ENCODE measurements at regions not wholly inside any gene's neighbourhood (a gene's known extent, or its start where the extent isn't known, plus 50 kb on each side); places are given as distances from the start of the nearest gene placed in this dataset.
"Not testable (repeated sequence)": the region's sequence is repeated elsewhere in the genome, so short reads cannot be mapped to it uniquely, and the experiment has no call there.

DNA sequence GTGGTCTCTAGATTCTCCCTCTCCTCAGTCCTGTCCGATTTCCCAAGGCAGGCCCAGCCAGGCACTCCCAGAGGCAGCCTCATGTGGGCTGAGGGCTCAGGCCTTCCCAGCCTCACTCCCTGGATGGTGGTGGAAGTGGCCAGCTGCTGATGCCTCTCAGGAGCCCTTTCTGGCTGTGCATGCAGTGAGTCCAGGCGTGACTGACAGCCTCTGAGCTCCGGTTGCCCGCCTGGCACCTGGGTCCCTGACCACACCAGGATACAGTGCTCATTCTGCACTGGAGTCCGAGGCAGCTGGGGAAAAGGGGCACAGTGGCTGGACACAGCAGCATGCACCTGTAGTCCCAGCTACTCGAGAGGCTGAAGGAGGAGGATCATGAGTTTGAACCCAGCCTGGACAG lies 132.6 kb downstream of the CUL2 start:
- no peak for DNase-seq

DNA sequence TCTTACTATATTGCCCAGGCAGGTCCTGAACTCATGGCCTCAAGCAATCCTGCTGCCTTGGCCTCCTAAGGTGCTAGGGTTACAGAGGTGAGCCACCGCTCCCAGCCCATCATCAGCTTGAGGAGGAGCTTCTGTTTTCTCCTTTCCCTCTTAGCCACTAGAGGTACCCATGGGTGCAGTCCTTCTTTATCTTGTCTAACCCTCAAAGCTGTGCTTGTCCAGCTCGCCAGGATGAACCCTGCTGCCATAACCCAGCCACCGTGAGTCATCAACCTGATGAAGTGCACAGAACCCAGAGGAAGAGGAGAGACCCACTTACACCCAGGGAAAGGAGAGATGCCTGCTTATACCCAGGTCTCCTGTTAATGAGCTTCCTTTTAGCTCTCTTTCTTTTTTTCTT lies 133.4 kb downstream of the CUL2 start:
- DNase-seq: no peak

DNA sequence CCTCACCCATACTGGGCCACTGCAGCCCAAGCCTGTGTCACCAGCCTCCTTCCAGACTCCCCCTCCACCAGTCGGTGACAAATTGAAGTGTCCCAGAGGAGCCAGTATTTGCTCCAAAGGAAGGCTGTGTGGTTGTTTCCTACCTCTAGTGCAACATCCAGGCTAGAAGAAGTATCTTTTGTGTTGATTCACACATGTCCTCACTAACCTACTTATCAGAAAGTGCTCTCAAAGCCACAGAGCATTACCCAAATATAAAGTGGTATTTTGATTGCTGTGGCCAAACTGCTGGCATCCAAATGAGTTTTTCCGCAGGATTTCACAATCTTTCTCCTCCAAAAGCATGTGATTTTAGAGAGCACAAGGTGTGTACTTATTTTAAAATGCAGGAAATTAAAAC lies 134.8 kb downstream of the CUL2 start:
- no peak for DNase-seq

DNA sequence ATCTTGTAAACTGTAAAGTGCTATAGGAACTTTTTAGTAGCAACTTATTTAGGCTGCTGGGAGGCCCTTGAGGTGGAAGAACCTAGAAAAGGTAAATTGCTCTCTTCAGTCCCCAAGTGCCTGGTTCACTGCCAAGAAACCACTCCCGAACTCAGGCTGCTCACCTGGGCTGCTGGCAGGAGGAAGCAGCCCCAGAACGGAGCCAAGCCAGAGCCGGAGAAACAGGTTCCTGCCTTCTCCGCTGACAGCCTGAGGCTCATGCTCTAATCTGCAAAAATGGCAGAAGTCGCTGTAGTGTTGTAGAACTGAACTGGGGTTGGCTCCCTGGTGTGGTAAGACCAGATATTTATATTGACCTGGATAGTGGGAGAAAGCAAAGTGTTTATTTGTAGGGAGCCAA lies 136.0 kb downstream of the CUL2 start:
- DNase-seq: peak; percentile 34

DNA sequence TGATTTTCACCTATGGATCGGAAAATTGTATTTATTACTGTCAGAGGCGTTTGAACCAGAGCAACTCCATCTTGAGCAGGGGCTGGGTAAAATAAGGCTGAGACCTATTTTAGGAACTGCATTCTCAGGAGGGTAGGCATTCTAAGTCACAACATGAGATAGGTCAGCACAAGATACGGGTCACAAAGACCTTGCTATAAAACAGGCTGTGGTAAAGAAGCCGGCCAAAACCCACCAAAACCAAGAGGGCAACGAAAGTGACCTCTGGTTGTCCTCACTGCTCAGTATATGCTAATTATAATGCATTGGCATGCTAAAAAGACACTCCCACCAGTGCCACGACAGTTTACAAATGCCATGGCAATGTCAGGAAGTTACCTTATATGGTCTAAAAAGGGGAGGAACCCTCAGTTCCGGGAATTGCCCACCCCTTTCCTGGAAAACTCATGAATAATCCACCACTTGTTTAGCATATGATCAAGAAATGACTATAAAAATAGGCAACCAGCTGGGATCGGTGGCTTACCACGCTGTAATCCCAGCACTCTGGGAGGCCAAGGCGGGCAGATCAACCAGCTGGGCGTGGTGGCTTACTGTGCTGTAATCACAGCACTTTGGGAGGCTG lies 136.3 kb upstream of the PARD3 start:
- not testable (repeated sequence) for DNase-seq

DNA sequence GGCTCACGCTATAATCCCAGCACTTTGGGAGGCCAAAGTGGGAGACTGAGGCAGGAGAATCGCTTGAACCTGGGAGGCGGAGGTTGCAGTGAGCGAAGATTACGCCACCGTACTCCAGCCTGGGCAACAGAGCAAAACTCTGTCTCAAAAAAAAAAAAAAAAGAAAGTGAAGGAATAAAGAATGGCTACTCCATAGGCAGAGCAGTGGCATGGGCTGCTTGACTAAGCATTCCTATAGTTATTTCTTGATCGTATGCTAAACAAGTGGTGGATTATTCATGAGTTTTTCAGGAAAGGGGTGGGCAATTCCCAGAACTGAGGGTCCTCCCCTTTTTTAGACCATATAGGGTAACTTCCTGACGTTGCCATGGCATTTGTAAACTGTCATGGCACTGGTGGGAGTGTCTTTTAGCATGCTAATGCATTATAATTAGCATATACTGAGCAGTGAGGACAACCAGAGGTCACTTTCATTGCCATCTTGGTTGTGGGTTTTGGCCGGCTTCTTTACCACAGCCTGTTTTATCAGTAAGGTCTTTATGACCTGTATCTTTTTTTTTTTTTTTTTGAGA lies 130.9 kb upstream of the PARD3 start:
- not testable (repeated sequence) for DNase-seq

DNA sequence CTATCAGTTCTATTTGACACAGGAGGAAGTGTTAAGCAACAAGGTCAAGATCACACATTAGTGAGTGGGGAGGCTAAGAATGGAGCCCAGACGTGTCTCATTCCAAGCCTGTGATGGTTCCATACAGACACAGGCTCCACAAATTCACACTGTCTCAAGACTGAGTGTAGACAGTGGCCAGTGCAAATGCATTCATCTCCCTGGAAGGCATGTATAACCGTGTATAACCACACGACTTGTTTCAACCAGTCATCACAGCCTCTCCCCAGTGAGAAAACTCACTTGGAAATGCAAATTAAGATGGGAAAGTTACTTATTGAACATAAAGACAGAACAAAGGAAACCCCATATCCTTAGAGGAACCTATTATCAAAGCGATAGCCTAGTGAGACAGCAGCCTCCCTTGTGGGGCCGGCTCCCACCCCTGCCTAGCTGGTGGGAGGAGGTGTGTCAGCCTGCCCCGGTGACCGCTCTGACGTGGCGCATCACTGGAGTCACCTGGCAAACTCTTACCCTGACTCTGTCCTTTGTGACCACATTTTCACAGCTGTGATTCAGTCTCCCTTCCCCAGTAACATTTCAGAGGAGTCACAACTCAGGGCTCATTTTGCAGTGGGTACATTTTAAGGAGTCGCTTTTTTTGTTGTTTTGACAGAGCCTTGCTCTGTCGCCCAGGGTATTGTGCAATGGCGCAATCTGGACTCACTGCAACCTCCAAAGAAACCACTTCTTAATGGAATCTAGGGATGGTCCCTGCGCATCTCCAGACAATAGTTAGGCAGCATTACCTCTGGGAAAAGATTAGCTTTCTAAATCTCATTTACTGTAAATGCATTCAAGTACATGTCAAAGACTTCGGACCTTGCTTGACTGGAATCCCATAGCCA lies 126.6 kb upstream of the PARD3 start:
- DNase-seq: no peak

DNA sequence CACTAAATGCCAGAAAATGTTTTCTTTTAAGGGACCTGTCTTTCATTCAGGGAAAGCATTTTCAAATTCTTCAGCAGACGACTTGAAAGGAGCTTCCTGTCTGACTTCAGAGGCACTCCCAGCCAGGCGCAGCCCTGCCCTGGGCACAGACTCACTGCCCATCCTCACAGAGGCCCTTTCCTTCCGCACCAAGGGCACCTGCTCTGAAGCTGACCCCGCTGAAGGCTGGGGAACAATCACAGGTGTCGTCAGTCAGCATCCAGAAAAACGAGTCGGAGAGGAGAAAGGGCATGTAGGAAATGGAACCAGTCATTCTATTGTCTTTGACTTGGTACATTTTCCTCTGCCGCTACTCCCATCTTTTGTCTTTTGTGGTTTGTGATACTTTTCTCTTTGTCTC lies 125.3 kb upstream of the PARD3 start:
- DNase-seq: no peak

DNA sequence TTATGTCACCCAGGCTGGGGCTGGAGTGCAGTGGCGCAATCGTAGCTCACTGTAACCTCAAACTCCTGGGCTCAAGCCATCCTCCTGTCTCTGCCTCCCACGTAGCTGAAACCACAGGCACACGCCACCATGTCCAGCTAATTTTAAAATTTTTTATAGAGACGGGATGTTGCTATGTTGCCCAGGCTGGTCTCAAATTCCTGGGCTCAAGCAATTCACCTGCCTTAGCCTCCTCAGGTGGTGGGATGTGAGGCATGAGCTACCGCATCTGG lies 123.2 kb upstream of the PARD3 start:
- DNase-seq: no peak

DNA sequence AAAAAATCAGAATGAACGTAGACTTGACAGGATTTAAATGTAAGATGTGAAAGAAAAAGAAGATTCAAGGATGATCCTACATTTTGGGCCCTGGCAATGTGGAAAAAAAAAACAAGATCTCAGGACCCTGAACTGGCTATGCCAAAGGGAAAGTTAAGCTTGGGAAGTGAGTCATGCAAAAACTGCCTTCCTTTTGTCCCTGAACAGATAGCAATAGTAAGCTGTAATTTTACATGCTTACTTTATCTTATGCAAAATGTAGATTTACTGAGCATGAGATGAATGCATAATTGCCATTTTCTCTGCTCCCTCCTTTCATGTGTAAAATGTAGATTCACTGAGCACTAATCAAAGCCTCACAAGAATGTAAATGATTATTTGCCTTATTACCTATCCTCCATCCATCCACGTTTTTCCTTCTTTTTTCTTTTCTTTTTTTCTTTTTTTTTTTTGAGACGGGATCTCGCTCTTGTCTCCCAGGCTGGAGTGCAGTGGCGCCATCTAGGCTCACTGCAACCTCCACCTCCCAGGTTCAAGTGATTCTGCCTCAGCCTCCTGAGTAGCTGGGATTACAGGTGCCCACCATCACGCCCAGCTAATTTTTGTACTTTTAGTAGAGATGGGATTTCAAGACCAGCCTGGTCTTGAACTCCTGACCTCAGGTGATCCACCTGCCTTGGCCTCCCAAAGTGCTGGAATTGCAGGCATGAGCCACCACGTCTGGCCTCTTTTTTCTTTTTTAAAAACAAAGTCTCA lies 122.7 kb upstream of the PARD3 start:
- DNase-seq: not testable (repeated sequence)

DNA sequence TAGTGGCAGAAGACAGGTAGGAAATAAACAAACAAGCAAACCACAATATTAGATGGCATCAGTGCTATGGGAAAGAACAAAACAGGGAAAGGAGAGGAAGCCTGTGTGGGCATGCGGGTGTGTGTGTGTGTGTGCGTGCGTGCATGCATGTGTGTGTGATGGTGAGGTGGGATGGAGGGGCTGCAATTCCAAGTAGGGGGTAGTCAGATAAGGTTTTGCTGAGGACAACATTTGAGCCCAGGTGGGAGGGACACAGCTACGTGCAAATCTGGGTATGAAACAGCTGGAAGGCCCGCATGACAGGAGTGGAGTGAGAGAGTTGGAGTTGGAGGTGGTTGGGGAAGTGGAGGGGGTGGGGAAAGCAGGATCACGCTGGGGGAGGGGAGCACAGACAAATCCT lies 121.0 kb upstream of the PARD3 start:
- no peak for DNase-seq

DNA sequence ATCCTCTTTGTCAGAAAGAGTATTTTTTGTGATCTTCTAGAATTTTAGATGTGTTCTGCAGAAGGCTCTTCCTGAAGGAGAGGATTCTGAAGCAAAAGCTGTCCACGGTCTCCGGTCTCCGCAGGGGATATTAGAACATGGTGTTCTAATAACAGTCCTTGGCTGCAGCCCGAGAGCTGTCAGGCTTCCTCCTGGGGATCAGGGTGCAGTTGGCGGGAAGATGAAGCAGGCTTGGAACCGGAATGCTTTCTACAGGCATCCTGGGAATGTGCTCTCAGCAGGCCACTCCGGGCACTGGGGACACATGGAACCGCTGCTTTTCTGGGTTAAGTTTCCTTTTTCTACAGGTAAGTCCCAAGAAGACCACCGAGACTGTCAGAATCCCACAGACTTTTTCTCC lies 118.6 kb upstream of the PARD3 start:
- no peak for DNase-seq

DNA sequence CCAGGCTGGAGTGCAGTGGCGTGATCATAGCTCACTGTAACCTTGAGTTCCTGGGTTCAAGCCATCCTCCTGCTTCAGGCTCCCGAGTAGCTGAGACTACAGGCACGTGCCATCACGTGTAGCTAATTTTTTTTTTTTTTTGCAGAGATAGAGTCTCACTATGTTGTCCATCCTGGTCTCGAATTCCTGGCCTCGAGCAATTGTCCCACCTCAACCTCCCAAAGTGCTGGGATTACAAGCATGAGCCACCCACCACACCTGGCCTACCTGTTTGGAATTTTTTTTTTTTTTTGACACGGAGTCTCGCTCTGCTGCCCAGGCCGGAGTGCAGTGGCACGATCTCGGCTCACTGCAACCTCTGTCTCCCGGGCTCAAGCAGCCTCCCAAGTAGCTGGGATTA lies 117.1 kb upstream of the PARD3 start:
- no peak for DNase-seq

DNA sequence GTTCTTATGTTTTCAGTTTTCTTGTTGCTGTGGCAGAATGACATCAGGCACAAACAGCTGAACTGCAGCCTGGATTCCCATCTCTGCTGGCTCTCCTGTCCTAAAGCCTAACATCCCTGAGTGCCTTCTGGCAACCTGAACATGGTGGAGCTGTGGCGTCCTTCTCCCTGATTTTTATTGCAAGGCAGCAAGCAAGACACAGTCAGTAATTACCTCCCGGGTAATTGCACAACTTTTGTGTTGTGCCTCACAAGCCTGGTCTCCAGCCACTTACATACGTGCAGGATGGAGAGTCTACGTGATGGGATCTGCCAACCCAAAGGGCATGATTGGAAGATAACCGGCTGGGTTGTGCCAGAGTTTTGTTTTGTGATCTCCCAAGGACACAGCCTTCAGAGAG lies 116.1 kb upstream of the PARD3 start:
- DNase-seq: no peak

DNA sequence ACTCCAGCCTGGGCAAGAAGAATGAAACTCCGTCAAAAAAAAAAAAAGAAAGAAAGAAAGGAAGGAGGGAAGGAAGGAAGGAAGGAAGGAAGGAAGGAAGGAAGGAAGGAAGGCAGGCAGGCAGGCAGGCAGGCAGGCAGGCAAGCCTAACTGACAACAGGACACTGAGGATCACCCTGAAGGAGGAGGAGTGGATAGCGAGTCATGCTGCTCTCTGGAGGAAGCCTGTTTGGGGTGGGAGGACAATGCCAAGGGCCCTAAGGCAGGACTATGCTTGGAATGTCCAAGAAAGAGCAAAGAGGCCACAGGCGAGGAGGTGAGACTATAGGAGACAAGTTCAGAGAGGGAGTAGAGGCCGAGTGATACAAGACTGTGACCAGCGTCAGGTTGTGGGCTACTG lies 107.0 kb upstream of the PARD3 start:
- DNase-seq: no peak

DNA sequence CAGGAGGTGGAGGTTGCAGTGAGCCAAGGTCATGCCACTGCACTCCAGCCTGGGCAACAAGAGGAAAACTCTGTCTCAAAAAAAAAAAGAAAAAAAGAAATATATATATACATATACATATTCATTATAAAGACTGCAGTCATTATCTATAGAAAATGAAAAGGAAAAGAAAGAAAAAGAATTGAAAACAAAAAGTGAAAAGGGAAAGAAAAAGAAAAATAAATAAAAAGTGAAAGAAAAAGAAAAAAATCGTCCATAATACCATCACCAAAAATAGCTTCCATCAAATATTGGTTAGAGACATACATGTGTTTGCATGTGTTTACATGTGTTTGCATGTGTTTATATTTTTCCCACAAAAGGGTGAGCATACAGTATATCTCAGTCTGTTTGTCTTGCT lies 105.5 kb upstream of the PARD3 start:
- no peak for DNase-seq

DNA sequence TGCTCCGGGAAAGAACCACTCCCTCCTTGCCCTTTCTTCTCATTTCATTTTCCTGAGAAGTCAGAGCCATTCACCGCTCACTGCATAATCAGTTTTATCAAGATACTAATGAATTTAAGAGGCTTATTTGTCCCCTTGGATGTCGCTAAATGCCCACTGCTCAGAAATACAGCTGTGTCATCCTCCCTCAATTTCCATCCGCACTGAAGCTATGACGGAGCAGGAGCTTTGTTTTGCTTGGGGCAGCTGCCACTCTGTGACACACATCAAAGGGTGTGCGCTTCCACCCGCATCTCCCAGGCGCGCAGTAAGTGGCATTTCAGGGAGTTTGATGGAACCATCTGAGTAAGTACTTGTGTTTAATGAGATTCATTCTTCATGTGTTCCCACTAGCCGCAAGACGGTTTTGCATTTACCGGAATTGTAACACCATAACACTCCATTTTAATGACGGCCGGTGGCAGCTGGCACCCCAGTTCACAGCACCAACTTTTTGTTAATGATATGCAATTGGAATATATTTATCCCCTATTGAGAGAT lies 103.8 kb upstream of the PARD3 start:
- DNase-seq: peak; percentile 55

DNA sequence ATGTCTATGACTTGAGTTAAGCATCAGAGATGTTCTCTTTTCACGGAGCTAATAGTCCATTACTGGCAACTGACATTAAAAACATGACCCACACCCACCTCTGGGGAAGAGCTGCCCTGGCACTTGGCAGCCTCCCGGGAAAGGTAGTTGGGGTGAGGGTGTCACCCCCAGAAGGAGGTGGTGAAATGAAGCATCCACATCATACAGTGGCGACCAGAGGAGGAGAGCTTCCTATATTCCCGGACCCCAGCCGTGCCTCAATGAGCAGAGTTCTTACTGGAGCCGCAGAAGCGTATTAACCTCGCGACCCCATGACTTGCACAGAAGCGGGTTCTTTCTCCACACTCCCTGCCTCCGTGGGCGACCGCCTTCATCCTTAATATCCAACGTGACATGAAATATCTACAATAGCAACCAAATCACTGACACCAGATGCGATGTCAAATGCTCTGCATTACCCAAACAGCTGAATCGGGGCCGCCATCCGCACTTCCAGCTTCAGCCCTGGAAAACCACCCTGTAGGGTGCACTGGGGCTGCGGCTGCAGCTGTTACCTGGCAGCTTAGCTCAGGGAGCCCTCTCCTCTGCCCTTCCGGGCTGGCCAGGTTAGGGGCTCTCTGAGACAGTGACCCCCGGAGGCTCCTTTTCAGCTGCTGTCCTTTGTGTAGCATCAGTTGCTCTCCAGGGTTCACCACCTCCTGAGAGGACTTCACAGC lies 103.1 kb upstream of the PARD3 start:
- peak; percentile 29 for DNase-seq

DNA sequence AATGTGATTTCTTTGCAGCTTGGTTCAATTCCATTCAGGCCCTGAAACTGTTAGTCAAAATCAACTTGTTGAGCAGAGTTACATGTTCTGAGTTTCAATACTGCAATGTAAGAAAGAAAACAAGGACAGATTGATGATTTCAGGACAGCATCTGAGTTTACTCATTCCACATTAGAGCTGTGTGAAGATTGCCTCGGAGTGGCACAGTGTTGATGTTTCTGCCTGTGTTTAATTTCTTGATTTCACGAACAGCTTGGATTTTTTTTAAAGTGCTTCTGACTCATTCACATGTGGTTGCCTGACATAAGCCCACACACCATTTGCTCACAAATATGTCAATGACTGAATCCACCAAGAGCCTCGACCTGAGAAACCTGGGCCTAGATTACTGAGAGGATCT lies 101.2 kb upstream of the PARD3 start:
- peak; percentile 74 for DNase-seq

DNA sequence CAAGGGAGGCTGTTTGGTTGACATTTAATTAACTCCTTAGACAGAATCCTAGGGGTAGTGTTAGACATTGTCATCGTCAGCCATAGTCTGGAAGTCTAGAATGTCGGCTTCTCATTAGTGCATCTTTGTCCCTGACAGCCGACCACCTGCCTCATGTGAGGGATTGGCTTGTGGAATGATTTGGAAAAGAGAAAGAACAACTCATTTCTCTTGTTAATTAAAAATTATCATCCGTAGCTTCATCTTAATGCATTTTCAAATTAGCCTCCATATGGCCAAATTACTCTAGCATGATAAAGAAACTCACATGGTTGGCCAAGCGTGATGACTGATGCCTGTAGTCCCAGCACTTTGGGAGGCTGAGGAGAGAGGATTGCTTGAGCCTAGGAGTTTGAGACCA lies 97.7 kb upstream of the PARD3 start:
- peak; percentile 81 for DNase-seq

DNA sequence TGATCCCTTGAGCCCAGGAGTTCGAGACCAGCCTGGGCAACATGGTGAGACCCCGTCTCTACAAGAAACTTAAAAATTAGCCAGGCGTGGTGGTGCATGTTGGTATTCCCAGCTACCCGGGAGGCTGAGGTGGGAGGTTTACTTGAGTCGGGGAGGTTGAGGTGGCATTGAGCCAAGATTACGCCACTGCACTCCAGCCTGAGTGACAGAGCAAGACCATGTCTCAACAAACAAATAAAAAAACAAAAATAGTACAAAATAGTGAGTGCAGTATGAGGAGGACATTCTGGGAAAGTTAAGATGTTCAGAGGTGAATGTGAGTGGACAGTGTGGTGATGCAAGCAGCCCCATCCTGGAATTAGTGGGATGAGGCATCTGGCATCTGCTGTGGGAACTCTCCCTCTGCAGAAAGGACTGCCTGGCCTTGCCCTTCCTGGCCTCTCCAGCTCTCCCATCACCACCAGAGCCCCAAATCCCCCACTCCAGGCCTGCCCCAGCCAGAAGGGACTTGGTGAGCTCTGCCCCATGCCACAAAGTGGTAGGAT lies 96.6 kb upstream of the PARD3 start:
- DNase-seq: no peak

DNA sequence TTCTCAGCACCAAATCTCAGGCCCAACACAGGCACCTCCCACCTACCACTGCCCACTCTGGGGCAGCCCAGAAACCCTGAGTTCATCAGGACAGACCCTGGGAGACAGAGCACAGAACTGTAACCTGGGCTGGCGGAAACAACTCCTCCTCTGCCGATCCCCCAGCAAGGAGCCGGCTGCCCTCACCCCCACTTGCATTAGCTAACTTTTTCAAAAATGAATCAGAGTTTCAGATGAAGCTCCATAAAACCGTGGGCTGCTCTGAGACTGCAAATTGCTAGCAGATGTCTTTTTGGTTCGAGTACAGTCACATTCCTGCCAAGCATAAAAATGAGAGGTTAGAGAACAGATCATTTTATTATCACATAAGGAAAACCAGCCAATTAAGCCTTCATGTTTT lies 93.4 kb upstream of the PARD3 start:
- DNase-seq: no peak
